ENCODE measurements at regions not wholly inside any gene's neighbourhood (a gene's known extent, or its start where the extent isn't known, plus 50 kb on each side); places are given as distances from the start of the nearest gene placed in this dataset.
"Not testable (repeated sequence)": the region's sequence is repeated elsewhere in the genome, so short reads cannot be mapped to it uniquely, and the experiment has no call there.

DNA sequence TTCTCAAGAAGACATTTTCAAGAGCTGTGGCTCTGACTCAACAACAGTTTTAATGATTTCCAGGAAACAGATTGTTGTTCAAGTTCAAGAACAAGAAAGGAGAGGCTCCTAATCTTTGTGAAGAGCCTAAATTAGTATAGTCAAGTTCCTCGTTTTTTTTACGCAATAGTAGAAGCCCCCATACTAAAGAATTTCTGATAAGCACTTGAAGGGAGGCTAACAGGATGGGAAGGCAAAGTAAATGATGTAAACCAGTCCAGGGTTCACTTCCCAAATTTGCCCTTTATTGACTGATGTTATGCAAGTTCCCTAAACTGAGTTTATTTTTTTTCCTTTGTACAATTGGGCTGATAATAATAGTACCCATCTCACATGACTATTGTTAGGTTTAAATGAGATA, 178.2 kb downstream of the RTL9 start:
- FAIRE-seq = no peak
- dilution Hi-C loops (cut with MboI; ENCODE audit: extremely low pct_ligation_motif_present, low sequenced_read_pairs) = no loop called here
- no peak overlapping the region for H3K9ac ChIP-seq (ENCODE audit: control insufficient read depth, extremely low read depth, insufficient read depth, low read length)
- TF ChIP-seq EZH2 (IDR thresholded peaks at IDR 0.05; ENCODE audit: low read length) = no peak
- no peaks in the 10 kb centered on the region for H3K27me3 ChIP-seq (ENCODE audit: control insufficient read depth, extremely low read depth, insufficient read depth, low read length)
- H3K36me3 ChIP-seq (ENCODE audit: control insufficient read depth in 2 of 2, extremely low read depth in 1 of 2, insufficient read depth in 2 of 2, low read length in 2 of 2) = no peaks in the 10 kb centered on the region
- no peaks in the 10 kb centered on the region for H3K79me2 ChIP-seq (ENCODE audit: control insufficient read depth, insufficient read depth, low read length)
- no peaks in the 10 kb centered on the region for H4K20me1 ChIP-seq (ENCODE audit: control insufficient read depth, extremely low read depth, insufficient read depth, low read length)
- no peak for DNase-seq (ENCODE audit: low read depth, low spot score)
- no peak overlapping the region for H2AFZ ChIP-seq (ENCODE audit: control insufficient read depth, low read length)
- no peaks in the 10 kb centered on the region for H3K9me3 ChIP-seq (ENCODE audit: control insufficient read depth, low read depth, low read length)
- H3K4me3 ChIP-seq (ENCODE audit: control insufficient read depth in 2 of 3, extremely low read depth in 1 of 3, insufficient read depth in 2 of 3, low read depth in 1 of 3, low read length in 3 of 3) = no peak overlapping the region
- H3K4me2 ChIP-seq (ENCODE audit: control insufficient read depth, extremely low read depth, insufficient read depth, low read depth, low read length) = no peak overlapping the region
- H3K9me1 ChIP-seq (ENCODE audit: control insufficient read depth, extremely low read depth, insufficient read depth, low read length) = no peaks in the 10 kb centered on the region
- H3K4me1 ChIP-seq (ENCODE audit: control insufficient read depth, extremely low read depth, insufficient read depth, low read length) = no peaks in the 10 kb centered on the region
- no peak overlapping the region for H3K27ac ChIP-seq (ENCODE audit: control insufficient read depth, insufficient read depth, low read length)

DNA sequence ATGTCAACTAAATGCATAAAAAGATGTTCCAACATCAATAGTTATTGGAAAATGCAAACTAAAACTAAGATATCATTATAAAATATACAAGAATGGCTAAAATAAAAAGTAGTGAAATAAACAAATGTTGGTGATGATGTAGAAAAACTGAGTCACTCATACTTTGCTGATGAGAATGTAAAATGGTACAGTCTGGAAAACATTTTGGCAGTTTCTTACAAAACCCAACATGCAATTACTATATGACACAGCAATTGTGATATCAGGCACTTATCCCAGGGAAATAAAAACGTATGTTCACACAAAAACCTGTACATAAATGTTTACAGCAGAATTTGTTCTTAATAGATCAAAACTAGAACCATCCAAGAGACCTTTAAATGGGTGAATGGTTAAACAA, 182.6 kb downstream of the RTL9 start:
- Histone ChIP-seq H3K4me3 (ENCODE audit: control insufficient read depth in 2 of 3, extremely low read depth in 1 of 3, insufficient read depth in 2 of 3, low read depth in 1 of 3, low read length in 3 of 3) (no peak overlapping the region), H3K9me1 (ENCODE audit: control insufficient read depth, extremely low read depth, insufficient read depth, low read length) (no peaks in the 10 kb centered on the region), H3K4me1 (ENCODE audit: control insufficient read depth, extremely low read depth, insufficient read depth, low read length) (no peaks in the 10 kb centered on the region), H2AFZ (ENCODE audit: control insufficient read depth, low read length) (no peak overlapping the region), H4K20me1 (ENCODE audit: control insufficient read depth, extremely low read depth, insufficient read depth, low read length) (no peaks in the 10 kb centered on the region), H3K79me2 (ENCODE audit: control insufficient read depth, insufficient read depth, low read length) (no peaks in the 10 kb centered on the region), H3K4me2 (ENCODE audit: control insufficient read depth, extremely low read depth, insufficient read depth, low read depth, low read length) (no peak overlapping the region), H3K27me3 (ENCODE audit: control insufficient read depth, extremely low read depth, insufficient read depth, low read length) (no peaks in the 10 kb centered on the region), H3K9me3 (ENCODE audit: control insufficient read depth, low read depth, low read length) (no peaks in the 10 kb centered on the region), H3K27ac (ENCODE audit: control insufficient read depth, insufficient read depth, low read length) (no peak overlapping the region), H3K9ac (ENCODE audit: control insufficient read depth, extremely low read depth, insufficient read depth, low read length) (no peak overlapping the region), H3K36me3 (ENCODE audit: control insufficient read depth in 2 of 2, extremely low read depth in 1 of 2, insufficient read depth in 2 of 2, low read length in 2 of 2) (no peaks in the 10 kb centered on the region)
- FAIRE-seq = no peak
- no peak for DNase-seq (ENCODE audit: low read depth, low spot score)
- dilution Hi-C loops (cut with MboI; ENCODE audit: extremely low pct_ligation_motif_present, low sequenced_read_pairs) = no loop called here
- TF ChIP-seq, protein P1, sequence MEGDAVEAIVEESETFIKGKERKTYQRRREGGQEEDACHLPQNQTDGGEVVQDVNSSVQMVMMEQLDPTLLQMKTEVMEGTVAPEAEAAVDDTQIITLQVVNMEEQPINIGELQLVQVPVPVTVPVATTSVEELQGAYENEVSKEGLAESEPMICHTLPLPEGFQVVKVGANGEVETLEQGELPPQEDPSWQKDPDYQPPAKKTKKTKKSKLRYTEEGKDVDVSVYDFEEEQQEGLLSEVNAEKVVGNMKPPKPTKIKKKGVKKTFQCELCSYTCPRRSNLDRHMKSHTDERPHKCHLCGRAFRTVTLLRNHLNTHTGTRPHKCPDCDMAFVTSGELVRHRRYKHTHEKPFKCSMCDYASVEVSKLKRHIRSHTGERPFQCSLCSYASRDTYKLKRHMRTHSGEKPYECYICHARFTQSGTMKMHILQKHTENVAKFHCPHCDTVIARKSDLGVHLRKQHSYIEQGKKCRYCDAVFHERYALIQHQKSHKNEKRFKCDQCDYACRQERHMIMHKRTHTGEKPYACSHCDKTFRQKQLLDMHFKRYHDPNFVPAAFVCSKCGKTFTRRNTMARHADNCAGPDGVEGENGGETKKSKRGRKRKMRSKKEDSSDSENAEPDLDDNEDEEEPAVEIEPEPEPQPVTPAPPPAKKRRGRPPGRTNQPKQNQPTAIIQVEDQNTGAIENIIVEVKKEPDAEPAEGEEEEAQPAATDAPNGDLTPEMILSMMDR (optimal IDR thresholded peaks at IDR 0.05 in 1 of 3, IDR thresholded peaks at IDR 0.05 in 1 of 3, conservative IDR thresholded peaks at IDR 0.05 in 1 of 3; ENCODE audit: extremely low read depth in 1 of 3, insufficient read depth in 2 of 3, low read length in 3 of 3) = no peak
- TF ChIP-seq EZH2 (IDR thresholded peaks at IDR 0.05; ENCODE audit: low read length) = no peak

DNA sequence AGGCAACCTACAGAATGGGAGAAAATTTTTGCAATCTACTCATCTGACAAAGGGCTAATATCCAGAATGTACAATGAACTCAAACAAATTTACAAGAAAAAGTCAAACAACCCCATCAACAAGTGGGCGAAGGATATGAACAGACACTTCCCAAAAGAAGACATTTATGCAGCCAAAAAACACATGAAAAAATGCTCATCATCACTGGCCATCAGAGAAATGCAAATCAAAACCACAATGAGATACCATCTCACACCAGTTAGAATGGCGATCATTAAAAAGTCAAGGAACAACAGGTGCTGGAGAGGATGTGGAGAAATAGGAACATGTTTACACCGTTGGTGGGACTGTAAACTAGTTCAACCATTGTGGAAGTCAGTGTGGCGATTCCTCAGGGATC, 192.2 kb downstream of the RTL9 start:
- H3K36me3 ChIP-seq (ENCODE audit: control insufficient read depth in 2 of 2, extremely low read depth in 1 of 2, insufficient read depth in 2 of 2, low read length in 2 of 2); FAIRE-seq; H4K20me1 ChIP-seq (ENCODE audit: control insufficient read depth, extremely low read depth, insufficient read depth, low read length); H3K9ac ChIP-seq (ENCODE audit: control insufficient read depth, extremely low read depth, insufficient read depth, low read length); H3K9me3 ChIP-seq (ENCODE audit: control insufficient read depth, low read depth, low read length); H3K27ac ChIP-seq (ENCODE audit: control insufficient read depth, insufficient read depth, low read length); dilution Hi-C loops (cut with MboI; ENCODE audit: extremely low pct_ligation_motif_present, low sequenced_read_pairs); H3K9me1 ChIP-seq (ENCODE audit: control insufficient read depth, extremely low read depth, insufficient read depth, low read length); H3K4me2 ChIP-seq (ENCODE audit: control insufficient read depth, extremely low read depth, insufficient read depth, low read depth, low read length); DNase-seq (ENCODE audit: low read depth, low spot score); H2AFZ ChIP-seq (ENCODE audit: control insufficient read depth, low read length); H3K27me3 ChIP-seq (ENCODE audit: control insufficient read depth, extremely low read depth, insufficient read depth, low read length); H3K4me3 ChIP-seq (ENCODE audit: control insufficient read depth in 2 of 3, extremely low read depth in 1 of 3, insufficient read depth in 2 of 3, low read depth in 1 of 3, low read length in 3 of 3); H3K4me1 ChIP-seq (ENCODE audit: control insufficient read depth, extremely low read depth, insufficient read depth, low read length); H3K79me2 ChIP-seq (ENCODE audit: control insufficient read depth, insufficient read depth, low read length): not testable (repeated sequence)

Data from keratinocyte (primary cell).